MM.1S (cell line): ENCODE measurements at regions not wholly inside any gene's neighbourhood (a gene's known extent, or its start where the extent isn't known, plus 50 kb on each side); places are given as distances from the start of the nearest gene placed in this dataset.

Experiments
- EZH2 ChIP-seq: fragments of 300-600 bp; sonication (generic); optimal IDR thresholded peaks from 2 replicates; pipeline ENCODE3; 2017; ENCODE audit warnings: low read depth, mild to moderate bottlenecking, antibody characterized with exemption, low read length, mixed read lengths
- EZH2phosphoT487 ChIP-seq: fragments of 300-600 bp; sonication (generic); IDR thresholded peaks from 2 replicates; pipeline ENCODE4 v1.6.1; 2018; ENCODE audit warnings: antibody characterized with exemption, low read length

DNA sequence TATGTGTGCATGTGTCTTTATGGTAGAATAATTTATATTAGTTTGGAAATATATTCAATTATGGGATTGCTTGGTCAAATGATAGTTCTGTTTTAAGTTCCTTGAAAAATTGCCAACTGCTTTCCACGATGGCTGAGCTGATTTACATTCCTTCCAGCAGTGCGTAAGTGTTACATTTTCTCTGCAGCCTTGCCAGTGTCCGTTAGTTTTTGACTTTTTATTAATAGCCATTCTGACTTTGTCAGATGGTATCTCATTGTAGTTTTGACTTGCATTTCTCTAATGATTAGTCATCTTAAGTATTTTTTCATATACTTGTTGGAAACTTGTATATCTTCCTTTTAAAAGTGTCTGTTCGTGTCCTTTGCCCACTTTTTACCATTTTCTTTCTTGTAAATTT, 434.2 kb upstream of the POT1 start:
- no peak for TF ChIP-seq EZH2phosphoT487
- TF ChIP-seq EZH2, result no peak
